ENCODE measurements at regions not wholly inside any gene's neighbourhood (a gene's known extent, or its start where the extent isn't known, plus 50 kb on each side); places are given as distances from the start of the nearest gene placed in this dataset.

DNA sequence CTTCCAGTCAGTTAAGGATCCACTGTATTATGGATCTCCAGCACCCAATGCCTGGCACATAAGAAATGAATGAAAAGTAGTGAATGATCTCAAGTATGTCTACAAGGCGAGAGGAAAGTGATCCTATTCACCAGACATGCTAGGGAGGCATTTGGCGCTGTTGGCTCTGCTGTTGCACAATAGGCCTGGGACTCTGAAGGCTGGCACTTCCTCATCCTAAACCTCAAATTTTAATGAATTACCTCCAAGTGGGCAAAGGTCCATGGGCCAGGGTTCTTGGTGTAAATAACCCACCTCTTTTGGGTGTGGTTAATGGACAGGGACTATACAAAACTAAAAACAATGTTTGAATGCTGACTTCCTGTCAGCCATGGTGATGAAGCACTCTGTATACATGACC, 173.4 kb upstream of the PZP start:
- Histone ChIP-seq H3K9me3 (ENCODE audit: low read length) (no peaks in the 10 kb centered on the region), H3K4me3 (replicated peaks in 1 of 3; ENCODE audit: insufficient read depth in 1 of 3, low read depth in 2 of 3, low read length in 3 of 3) (no peak overlapping the region), H3K27me3 (ENCODE audit: control insufficient read depth in 1 of 2, insufficient read depth in 2 of 2, low read length in 2 of 2) (no peaks in the 10 kb centered on the region), H4K20me1 (ENCODE audit: insufficient read depth, low read length) (no peaks in the 10 kb centered on the region), H3K9ac (ENCODE audit: insufficient read depth, low read depth, low read length) (no peak overlapping the region), H3K4me1 (ENCODE audit: insufficient read depth, low read length) (peaks cover 28% of the 10 kb centered on the region), H2AFZ (ENCODE audit: low read length) (no peak overlapping the region), H3K36me3 (replicated peaks in 1 of 2; ENCODE audit: control insufficient read depth in 1 of 2, insufficient read depth in 2 of 2, low read length in 2 of 2) (no peaks in the 10 kb centered on the region), H3K27ac (ENCODE audit: extremely low read length, insufficient read depth, low read length) (no peak overlapping the region), H3K79me2 (ENCODE audit: insufficient read depth, low read length) (no peaks in the 10 kb centered on the region), H3K4me2 (ENCODE audit: low read depth, low read length) (no peak overlapping the region)
- WGBS (ENCODE audit: low lambda C conversion rate), result 58% methylated on average over 2 of the region's 2 CpGs
- peak; percentile 19 for DNase-seq (ENCODE audit: low spot score)
- intact Hi-C loops (cut with micrococcal nuclease; ENCODE audit: unreplicated experiment) (no loop called here), in situ Hi-C loops (cut with HindIII; ENCODE audit: extremely low pct_ligation_motif_present, low pct_unique_long_range_greater_than_20kb) (no loop called here)
- CTCF ChIA-PET (ENCODE audit: low intra/inter-chr PET ratio, low total read pairs), result no interaction called here
- POLR2A ChIA-PET, result no interaction called here
- TF ChIP-seq SRSF1 (optimal IDR thresholded peaks at IDR 0.05; ENCODE audit: low read depth, low read length) (no peak), ZBTB38 (CRISPR knock-in tag; IDR thresholded peaks at IDR 0.05) (no peak), CEBPB (IDR thresholded peaks at IDR 0.05; ENCODE audit: borderline replicate concordance, low read depth, low read length) (peak; percentile 83), CEBPG (CRISPR knock-in tag; IDR thresholded peaks at IDR 0.05) (peak; percentile 79)
- TF ChIP-seq, protein P1, sequence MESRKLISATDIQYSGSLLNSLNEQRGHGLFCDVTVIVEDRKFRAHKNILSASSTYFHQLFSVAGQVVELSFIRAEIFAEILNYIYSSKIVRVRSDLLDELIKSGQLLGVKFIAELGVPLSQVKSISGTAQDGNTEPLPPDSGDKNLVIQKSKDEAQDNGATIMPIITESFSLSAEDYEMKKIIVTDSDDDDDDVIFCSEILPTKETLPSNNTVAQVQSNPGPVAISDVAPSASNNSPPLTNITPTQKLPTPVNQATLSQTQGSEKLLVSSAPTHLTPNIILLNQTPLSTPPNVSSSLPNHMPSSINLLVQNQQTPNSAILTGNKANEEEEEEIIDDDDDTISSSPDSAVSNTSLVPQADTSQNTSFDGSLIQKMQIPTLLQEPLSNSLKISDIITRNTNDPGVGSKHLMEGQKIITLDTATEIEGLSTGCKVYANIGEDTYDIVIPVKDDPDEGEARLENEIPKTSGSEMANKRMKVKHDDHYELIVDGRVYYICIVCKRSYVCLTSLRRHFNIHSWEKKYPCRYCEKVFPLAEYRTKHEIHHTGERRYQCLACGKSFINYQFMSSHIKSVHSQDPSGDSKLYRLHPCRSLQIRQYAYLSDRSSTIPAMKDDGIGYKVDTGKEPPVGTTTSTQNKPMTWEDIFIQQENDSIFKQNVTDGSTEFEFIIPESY (CRISPR knock-in tag; IDR thresholded peaks at IDR 0.05), result 0 out of 2 replicates have a peak, but pooled peaks have one; percentile 54
- no peak for ATAC-seq
- FAIRE-seq, result no peak
- BruUV-seq (replicated peaks), result no TSS peak

DNA sequence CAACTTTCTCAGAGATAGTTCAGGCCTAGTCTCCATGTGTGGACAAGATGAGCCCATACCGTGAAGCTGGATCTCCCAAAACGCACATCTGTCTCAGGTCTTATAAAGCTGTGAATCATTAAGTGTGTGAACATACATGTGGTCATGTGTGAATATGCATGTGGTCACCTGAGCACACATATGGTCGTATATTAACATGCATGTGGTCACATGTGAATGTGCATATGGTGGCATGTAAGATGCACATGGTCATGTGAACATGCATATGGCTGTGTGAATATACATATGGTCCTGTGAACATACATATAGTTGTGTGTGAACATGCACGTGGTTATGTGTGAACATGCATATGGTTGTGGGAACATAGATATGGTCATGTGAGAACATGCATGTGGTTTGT, 172.5 kb upstream of the PZP start:
- Histone ChIP-seq H3K79me2 (ENCODE audit: insufficient read depth, low read length) (no peaks in the 10 kb centered on the region), H4K20me1 (ENCODE audit: insufficient read depth, low read length) (no peaks in the 10 kb centered on the region), H3K4me3 (replicated peaks in 1 of 3; ENCODE audit: insufficient read depth in 1 of 3, low read depth in 2 of 3, low read length in 3 of 3) (no peak overlapping the region), H3K36me3 (replicated peaks in 1 of 2; ENCODE audit: control insufficient read depth in 1 of 2, insufficient read depth in 2 of 2, low read length in 2 of 2) (no peaks in the 10 kb centered on the region), H3K27ac (ENCODE audit: extremely low read length, insufficient read depth, low read length) (no peak overlapping the region), H3K4me1 (ENCODE audit: insufficient read depth, low read length) (peaks cover 28% of the 10 kb centered on the region), H2AFZ (ENCODE audit: low read length) (no peak overlapping the region), H3K9me3 (ENCODE audit: low read length) (no peaks in the 10 kb centered on the region), H3K27me3 (ENCODE audit: control insufficient read depth in 1 of 2, insufficient read depth in 2 of 2, low read length in 2 of 2) (no peaks in the 10 kb centered on the region), H3K4me2 (ENCODE audit: low read depth, low read length) (no peak overlapping the region), H3K9ac (ENCODE audit: insufficient read depth, low read depth, low read length) (no peak overlapping the region)
- WGBS (ENCODE audit: low lambda C conversion rate), result 83% methylated on average over 4 of the region's 4 CpGs
- no TSS peak for BruUV-seq (replicated peaks)
- intact Hi-C loops (cut with micrococcal nuclease; ENCODE audit: unreplicated experiment) (no loop called here), in situ Hi-C loops (cut with HindIII; ENCODE audit: extremely low pct_ligation_motif_present, low pct_unique_long_range_greater_than_20kb) (no loop called here)
- TF ChIP-seq, protein P2, sequence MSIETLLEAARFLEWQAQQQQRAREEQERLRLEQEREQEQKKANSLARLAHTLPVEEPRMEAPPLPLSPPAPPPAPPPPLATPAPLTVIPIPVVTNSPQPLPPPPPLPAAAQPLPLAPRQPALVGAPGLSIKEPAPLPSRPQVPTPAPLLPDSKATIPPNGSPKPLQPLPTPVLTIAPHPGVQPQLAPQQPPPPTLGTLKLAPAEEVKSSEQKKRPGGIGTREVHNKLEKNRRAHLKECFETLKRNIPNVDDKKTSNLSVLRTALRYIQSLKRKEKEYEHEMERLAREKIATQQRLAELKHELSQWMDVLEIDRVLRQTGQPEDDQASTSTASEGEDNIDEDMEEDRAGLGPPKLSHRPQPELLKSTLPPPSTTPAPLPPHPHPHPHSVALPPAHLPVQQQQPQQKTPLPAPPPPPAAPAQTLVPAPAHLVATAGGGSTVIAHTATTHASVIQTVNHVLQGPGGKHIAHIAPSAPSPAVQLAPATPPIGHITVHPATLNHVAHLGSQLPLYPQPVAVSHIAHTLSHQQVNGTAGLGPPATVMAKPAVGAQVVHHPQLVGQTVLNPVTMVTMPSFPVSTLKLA (IDR thresholded peaks at IDR 0.05), result peak; percentile 96
- TF ChIP-seq HNRNPK (IDR thresholded peaks at IDR 0.05; ENCODE audit: low read depth, low read length, poor library complexity, severe bottlenecking) (no peak), U2AF1 (optimal IDR thresholded peaks at IDR 0.05; ENCODE audit: low read depth, low read length) (no peak)
- DNase-seq (ENCODE audit: low spot score) (no peak), FAIRE-seq (no peak), ATAC-seq (no peak)
- POLR2A ChIA-PET, result no interaction called here
- CTCF ChIA-PET (ENCODE audit: low intra/inter-chr PET ratio, low total read pairs), result no interaction called here
